H1 (cell line): ENCODE measurements at regions not wholly inside any gene's neighbourhood (a gene's known extent, or its start where the extent isn't known, plus 50 kb on each side); places are given as distances from the start of the nearest gene placed in this dataset.

Experiments used
- CTCF ChIA-PET: fragments of 300-600 bp; sonication (Branson Sonifier 250); formaldehyde crosslinking; loops from one replicate; lab custom pipeline; 2021; ENCODE audit not compliant: partially characterized antibody; lab: Charles Lee
- POLR2A ChIA-PET: fragments of 300-600 bp; sonication (Branson Sonifier 250); formaldehyde crosslinking; loops from one replicate; lab custom pipeline; 2021; ENCODE audit warnings: inconsistent platforms; ENCODE audit not compliant: partially characterized antibody; lab: Charles Lee
- DNase-seq, 2 experiments: peaks; one replicate each; pipeline versions ENCODE4 v3.0.0 to v3.0.0-alpha.2; 2010 to 2022; ENCODE audit warnings: low spot score in 2 of 2, low read depth in 1 of 2, mixed read lengths in 1 of 2
- FAIRE-seq: peaks from 2 replicates; lab custom pipeline; 2011; peaks lifted over from hg19 to GRCh38; lab: Jason Lieb, UNC
- H2AFZ ChIP-seq: 2 replicates; pipeline ENCODE4 v1.8.1; 2012; ENCODE audit warnings: low read length, inconsistent platforms
- H2AK5ac ChIP-seq: 2 replicates; pipeline ENCODE4 v1.6.1; 2013; ENCODE audit warnings: low read depth, low read length
- H2BK120ac ChIP-seq: replicated peaks from 2 replicates; pipeline ENCODE3; 2013; ENCODE audit warnings: low read depth, low read length, inconsistent platforms
- H2BK12ac ChIP-seq: 2 replicates; pipeline ENCODE4 v1.6.1; 2013; ENCODE audit warnings: low read depth, low read length
- H2BK15ac ChIP-seq: 2 replicates; pipeline ENCODE4 v1.6.1; 2013; ENCODE audit warnings: low read length
- H2BK20ac ChIP-seq: 2 replicates; pipeline ENCODE4 v1.6.1; 2013; ENCODE audit warnings: low read length
- H2BK5ac ChIP-seq: 2 replicates; pipeline ENCODE4 v1.6.1; 2013; ENCODE audit warnings: low read depth, low read length
- H3K14ac ChIP-seq: 2 replicates; pipeline ENCODE4 v1.6.1; 2013; ENCODE audit warnings: inconsistent platforms; ENCODE audit not compliant: insufficient read length
- H3K18ac ChIP-seq: 2 replicates; pipeline ENCODE4 v1.6.1; 2013; ENCODE audit warnings: low read length; ENCODE audit errors: extremely low read depth
- H3K23ac ChIP-seq: 2 replicates; pipeline ENCODE4 v1.6.1; 2013; ENCODE audit warnings: inconsistent platforms; ENCODE audit not compliant: insufficient read length
- H3K23me2 ChIP-seq: 2 replicates; pipeline ENCODE4 v1.6.1; 2013; ENCODE audit warnings: low read depth, low read length
- H3K27ac ChIP-seq: 2 replicates; pipeline ENCODE4 v1.6.1; 2011; ENCODE audit warnings: low read depth, low read length, inconsistent platforms
- H3K27me3 ChIP-seq, 4 experiments: replicated peaks in 1 of 4; 1 replicate in 1 of 4; 2 replicates in 3 of 4; pipeline versions ENCODE4 v1.6.1 to v1.8.1; 2011 to 2013; ENCODE audit warnings: low read length in 3 of 4, mild to moderate bottlenecking in 3 of 4, inconsistent platforms in 2 of 4, mixed read lengths in 2 of 4, moderate library complexity in 1 of 4; ENCODE audit not compliant: control insufficient read depth in 3 of 4, insufficient read depth in 3 of 4; ENCODE audit errors: extremely low read depth in 1 of 4
- H3K36me3 ChIP-seq, 4 experiments: 2 replicates each; pipeline versions ENCODE4 v1.6.1 to v1.8.1; 2011 to 2013; ENCODE audit warnings: mild to moderate bottlenecking in 4 of 4, low read length in 3 of 4, moderate library complexity in 2 of 4, control low read depth in 1 of 4, inconsistent platforms in 1 of 4; ENCODE audit not compliant: insufficient read depth in 4 of 4, control insufficient read depth in 2 of 4
- H3K4ac ChIP-seq: replicated peaks from 2 replicates; pipeline ENCODE3; 2013; ENCODE audit warnings: low read length, low read depth, mixed read lengths, inconsistent platforms; ENCODE audit not compliant: insufficient read length
- H3K4me1 ChIP-seq, 4 experiments: replicated peaks in 1 of 4; 1 replicate in 1 of 4; 2 replicates in 3 of 4; pipeline versions ENCODE4 v1.6.1 to v1.8.1; 2011 to 2013; ENCODE audit warnings: low read length in 3 of 4, inconsistent platforms in 2 of 4, mixed read lengths in 1 of 4; ENCODE audit not compliant: insufficient read depth in 4 of 4, control insufficient read depth in 3 of 4
- H3K4me2 ChIP-seq, 2 experiments: 2 replicates each; pipeline versions ENCODE4 v1.6.1 to v1.8.1; 2011 to 2013; ENCODE audit warnings: low read depth in 2 of 2, low read length in 2 of 2, control low read depth in 1 of 2, inconsistent platforms in 1 of 2, mild to moderate bottlenecking in 1 of 2; ENCODE audit not compliant: insufficient read depth in 1 of 2
- H3K4me3 ChIP-seq, 4 experiments: fragments of 200-600, 300-600 bp in 1 of 4; sonication (generic), shearing (Covaris generic), sonication (Bioruptor Twin) in 1 of 4; 2 replicates each; pipeline versions ENCODE4 v1.5.1 to v1.8.1; 2011 to 2016; ENCODE audit warnings: low read length in 4 of 4, low read depth in 3 of 4, control low read depth in 2 of 4, inconsistent platforms in 2 of 4, mild to moderate bottlenecking in 2 of 4, mixed read lengths in 1 of 4, moderate library complexity in 1 of 4; ENCODE audit not compliant: insufficient read depth in 2 of 4; ENCODE audit errors: extremely low read depth in 1 of 4
- H3K56ac ChIP-seq: replicated peaks from 2 replicates; pipeline ENCODE3; 2013; ENCODE audit warnings: low read depth, mild to moderate bottlenecking, mixed read lengths, low read length, inconsistent platforms; ENCODE audit not compliant: insufficient read length
- H3K79me1 ChIP-seq: 2 replicates; pipeline ENCODE4 v1.6.1; 2013; ENCODE audit warnings: low read depth, low read length, control low read depth
- H3K79me2 ChIP-seq, 2 experiments: 2 replicates each; pipeline versions ENCODE4 v1.6.1 to v1.8.1; 2012 to 2013; ENCODE audit warnings: low read length in 2 of 2, mild to moderate bottlenecking in 2 of 2, inconsistent platforms in 1 of 2; ENCODE audit not compliant: insufficient read depth in 2 of 2, control insufficient read depth in 1 of 2
- H3K9ac ChIP-seq, 4 experiments: replicated peaks in 1 of 4; 1 replicate in 1 of 4; 2 replicates in 3 of 4; pipeline versions ENCODE4 v1.6.1 to v1.8.1; 2011 to 2013; ENCODE audit warnings: low read depth in 3 of 4, low read length in 3 of 4, control low read depth in 2 of 4, mild to moderate bottlenecking in 2 of 4, moderate library complexity in 2 of 4, inconsistent platforms in 1 of 4; ENCODE audit errors: extremely low read depth in 1 of 4
- H3K9me3 ChIP-seq, 2 experiments: 2 replicates each; pipeline versions ENCODE4 v1.6.1 to v1.8.1; 2012 to 2013; ENCODE audit warnings: mild to moderate bottlenecking in 2 of 2, moderate library complexity in 2 of 2, control low read depth in 1 of 2, inconsistent platforms in 1 of 2, low read depth in 1 of 2, low read length in 1 of 2, mixed read lengths in 1 of 2; ENCODE audit not compliant: insufficient read depth in 2 of 2
- H4K20me1 ChIP-seq, 2 experiments: replicated peaks in 1 of 2; 2 replicates each; pipeline versions ENCODE3 to v1.8.1; 2011 to 2013; ENCODE audit warnings: inconsistent platforms in 2 of 2, low read length in 2 of 2, mild to moderate bottlenecking in 1 of 2; ENCODE audit not compliant: insufficient read depth in 2 of 2, control insufficient read depth in 1 of 2
- H4K5ac ChIP-seq: 2 replicates; pipeline ENCODE4 v1.6.1; 2013; ENCODE audit warnings: low read length, low read depth, mixed read lengths, inconsistent platforms; ENCODE audit not compliant: insufficient read length
- H4K8ac ChIP-seq: 2 replicates; pipeline ENCODE4 v1.8.0; 2013; ENCODE audit warnings: mild to moderate bottlenecking, moderate library complexity, low read length, inconsistent platforms; ENCODE audit not compliant: insufficient read depth; ENCODE audit errors: extremely low read depth
- H4K91ac ChIP-seq: replicated peaks from 2 replicates; pipeline ENCODE3; 2013; ENCODE audit warnings: low read length, mixed read lengths, inconsistent platforms; ENCODE audit not compliant: insufficient read length
- CTBP2 ChIP-seq: IDR thresholded peaks from 2 replicates; pipeline ENCODE4 v1.7.0; 2011; ENCODE audit warnings: borderline replicate concordance, mild to moderate bottlenecking, moderate library complexity, mixed read lengths, low read length; ENCODE audit not compliant: insufficient read depth, insufficient read length
- EP300 ChIP-seq, 2 experiments: IDR thresholded peaks; 1 replicate in 1 of 2; 2 replicates in 1 of 2; pipeline ENCODE4 v1.6.1; 2011 to 2012; ENCODE audit warnings: low read depth in 2 of 2, low read length in 2 of 2, mild to moderate bottlenecking in 2 of 2, borderline replicate concordance in 1 of 2, inconsistent platforms in 1 of 2, moderate library complexity in 1 of 2
- WGBS, 2 experiments: shearing (Covaris generic) in 1 of 2; methylation state at CpG; one replicate each; pipeline versions ENCODE4 v1.1.6 to v1.1.7; 2013 to 2015; ENCODE audit warnings: low lambda C conversion rate in 2 of 2, mixed read lengths in 2 of 2, inconsistent platforms in 1 of 2, low coverage in 1 of 2, missing lambda C conversion rate in 1 of 2; ENCODE audit not compliant: insufficient replicate concordance in 2 of 2, insufficient coverage in 1 of 2, insufficient read length in 1 of 2; ENCODE audit errors: extremely low coverage in 1 of 2, missing lambda C conversion rate in 1 of 2; 5-methylcytosine and 5-hydroxymethylcytosine counted together

GRCh38 chr12:124445826-124446225 lies 121.6 kb downstream of the NCOR2 start:
- TF ChIP-seq CTBP2: no peak
- no peak for TF ChIP-seq EP300 (IDR thresholded peaks at IDR 0.05; ENCODE audit: borderline replicate concordance in 1 of 2, low read depth in 2 of 2, low read length in 2 of 2)
- WGBS, 2 experiments: 92% methylated on average over 8 of the region's 8 CpGs; no CpG with 5 or more reads in 1 of the 2 experiments
- ChIA-PET POLR2A (no interaction called here), CTCF (interaction anchor here (0.8 to 1.1 kb wide), 4 partner anchors 24 to 212 kb away, joined by 3 to 6 read pairs (median 3); no protein-coding TSS in a partner anchor)
- Histone ChIP-seq H2BK12ac (no peak overlapping the region), H2BK5ac (no peak overlapping the region), H2AFZ (no peak overlapping the region), H3K9me3 (no peaks in the 10 kb centered on the region), H2BK15ac (no peak overlapping the region), H3K14ac (no peak overlapping the region), H3K36me3 (peaks cover 2 to 13% (median 7%) of the 10 kb centered on the region in 4 experiments; a peak in 6 of 8 replicates), H3K4me1 (peaks cover 0 to 4% (median 3%) of the 10 kb centered on the region in 4 experiments; a peak in 4 of 7 replicates), H3K27me3 (no peaks in the 10 kb centered on the region), H2BK20ac (no peak overlapping the region), H4K20me1 (peaks cover 3 to 14% of the 10 kb centered on the region in 2 experiments), H3K23me2 (no peaks in the 10 kb centered on the region), H3K23ac (no peak overlapping the region), H3K9ac (no peak overlapping the region), H4K8ac (no peak overlapping the region), H3K79me2 (peaks cover 0 to 2% of the 10 kb centered on the region in 2 experiments; a peak in 1 of 4 replicates), H4K91ac (no peak overlapping the region), H3K27ac (no peak overlapping the region), H3K4me2 (no peak overlapping the region), H2BK120ac (no peak overlapping the region), H3K56ac (no peak overlapping the region), H3K4me3 (no peak overlapping the region), H3K79me1 (peaks cover 7% of the 10 kb centered on the region), H4K5ac (no peak overlapping the region), H2AK5ac (no peak overlapping the region), H3K18ac (no peak overlapping the region), H3K4ac (no peak overlapping the region)
- no peak for DNase-seq
- FAIRE-seq: no peak
